ENCODE measurements at regions not wholly inside any gene's neighbourhood (a gene's known extent, or its start where the extent isn't known, plus 50 kb on each side); places are given as distances from the start of the nearest gene placed in this dataset.

- POLR2A ChIA-PET: no interaction called here
- H3K4me3 ChIP-seq (ENCODE audit: low read depth, low read length): no peak overlapping the region
- DNase-seq (ENCODE audit: low read depth, low spot score): no peak
- TF ChIP-seq CTCF (IDR thresholded peaks at IDR 0.05; ENCODE audit: insufficient read depth, low read length, missing control alignments): no peak
- CTCF ChIA-PET: no interaction called here
These were observed 56.7 kb upstream of the KIAA1217 start for GRCh38 chr10:24152270-24152669.

- ChIA-PET POLR2A (no interaction called here), CTCF (no interaction called here)
- H3K4me3 ChIP-seq (ENCODE audit: low read depth, low read length): no peak overlapping the region
- TF ChIP-seq CTCF (IDR thresholded peaks at IDR 0.05; ENCODE audit: insufficient read depth, low read length, missing control alignments): no peak
- no peak for DNase-seq (ENCODE audit: low read depth, low spot score)
These were observed 55.9 kb upstream of the KIAA1217 start for GRCh38 chr10:24153031-24153430.

- no peak overlapping the region for H3K4me3 ChIP-seq (ENCODE audit: low read depth, low read length)
- ChIA-PET POLR2A (no interaction called here), CTCF (no interaction called here)
- TF ChIP-seq CTCF (IDR thresholded peaks at IDR 0.05; ENCODE audit: insufficient read depth, low read length, missing control alignments): no peak
- DNase-seq (ENCODE audit: low read depth, low spot score): no peak
These were observed 55.4 kb upstream of the KIAA1217 start for GRCh38 chr10:24153537-24153936.

GRCh38 chr10:24156686-24157085, 52.3 kb upstream of the KIAA1217 start:
- POLR2A ChIA-PET: no interaction called here
- DNase-seq (ENCODE audit: low read depth, low spot score): no peak
- TF ChIP-seq CTCF (IDR thresholded peaks at IDR 0.05; ENCODE audit: insufficient read depth, low read length, missing control alignments): no peak
- no peak overlapping the region for H3K4me3 ChIP-seq (ENCODE audit: low read depth, low read length)
- CTCF ChIA-PET: no interaction called here

- no peak overlapping the region for H3K4me3 ChIP-seq (ENCODE audit: low read depth, low read length)
- no peak for DNase-seq (ENCODE audit: low read depth, low spot score)
- CTCF ChIA-PET: no interaction called here
- no peak for TF ChIP-seq CTCF (IDR thresholded peaks at IDR 0.05; ENCODE audit: insufficient read depth, low read length, missing control alignments)
- POLR2A ChIA-PET: no interaction called here
These were observed 51.4 kb upstream of the KIAA1217 start for GRCh38 chr10:24157567-24157966.

Data from AG04449 (cell line).